Subcutaneous abdominal adipose tissue (tissue), 5 donors: ENCODE measurements at regions not wholly inside any gene's neighbourhood (a gene's known extent, or its start where the extent isn't known, plus 50 kb on each side); places are given as distances from the start of the nearest gene placed in this dataset.
A peak's percentile ranks its signal among the peaks of the same experiment; 100 is the strongest.

Experiments used
- H3K27ac ChIP-seq: one replicate; pipeline ENCODE4 v1.7.0; 2013; ENCODE audit warnings: low read depth, mild to moderate bottlenecking, inconsistent platforms, low read length, moderate library complexity
- H3K27me3 ChIP-seq, 5 donors: one replicate each; pipeline ENCODE4 v1.7.0; 2013; ENCODE audit warnings: low read length in 5 of 5, inconsistent platforms in 1 of 5; ENCODE audit not compliant: control insufficient read depth in 5 of 5, insufficient read depth in 4 of 5
- H3K36me3 ChIP-seq, 5 donors: one replicate each; pipeline ENCODE4 v1.7.0; 2013; ENCODE audit warnings: low read length in 5 of 5; ENCODE audit not compliant: control insufficient read depth in 5 of 5, insufficient read depth in 5 of 5
- H3K4me1 ChIP-seq, 5 donors: one replicate each; pipeline ENCODE4 v1.7.0; 2013; ENCODE audit warnings: low read length in 5 of 5, mild to moderate bottlenecking in 3 of 5, moderate library complexity in 1 of 5; ENCODE audit not compliant: control insufficient read depth in 5 of 5, insufficient read depth in 5 of 5
- H3K4me3 ChIP-seq, 5 donors: one replicate each; pipeline ENCODE4 v1.7.0; 2013; ENCODE audit warnings: low read length in 5 of 5, low read depth in 1 of 5
- H3K9ac ChIP-seq, 5 donors: one replicate each; pipeline ENCODE4 v1.7.0; 2013; ENCODE audit warnings: low read length in 5 of 5, mild to moderate bottlenecking in 4 of 5, moderate library complexity in 3 of 5
- H3K9me3 ChIP-seq, 5 donors: one replicate each; pipeline ENCODE4 v1.7.0; 2013; ENCODE audit warnings: low read length in 5 of 5; ENCODE audit not compliant: control insufficient read depth in 5 of 5
- donor health status: healthy.
- donor health status: healthy.
- donor health status: healthy.
- donor health status: healthy.
- donor health status: healthy.

DNA sequence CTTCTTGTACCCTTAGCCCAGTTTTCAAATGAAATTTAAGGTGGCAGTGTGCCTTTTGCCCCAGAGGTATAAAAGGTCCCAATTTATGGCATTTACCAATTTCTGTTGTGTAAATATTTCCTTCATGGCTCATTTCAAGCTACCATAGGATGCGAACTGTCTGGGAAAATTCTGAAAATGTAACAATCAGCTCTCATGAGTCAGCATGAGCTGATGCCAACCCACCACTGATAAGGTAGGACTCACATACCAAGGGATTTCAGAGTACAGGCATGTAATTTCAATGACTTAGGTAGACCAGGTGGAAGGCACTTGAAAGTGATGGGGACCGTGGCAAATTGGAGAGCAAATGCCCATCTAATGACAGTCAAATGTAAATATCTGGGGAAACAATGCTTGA is 169.5 kb downstream of the TTC8 start:
- H3K36me3 ChIP-seq = no peaks in the 10 kb centered on the region
- peaks cover 0 to 8% (median 3%) of the 10 kb centered on the region in 5 donors for H3K4me1 ChIP-seq

GRCh38 chr14:88995437-88996198 is 171.2 kb downstream of the TTC8 start:
- no peaks in the 10 kb centered on the region for H3K36me3 ChIP-seq
- no peak overlapping the region for H3K9ac ChIP-seq
- H3K27ac ChIP-seq = no peak overlapping the region
- no peaks in the 10 kb centered on the region for H3K27me3 ChIP-seq
- H3K4me1 ChIP-seq = peaks cover 3 to 12% (median 5%) of the 10 kb centered on the region in 5 donors
- no peak overlapping the region for H3K4me3 ChIP-seq
- H3K9me3 ChIP-seq = peaks cover 0 to 9% (median 7%) of the 10 kb centered on the region in 5 donors

More for the DNA sequence above, 169.5 kb downstream of the TTC8 start:
- H3K4me3 ChIP-seq = no peak overlapping the region
- no peak overlapping the region for H3K27ac ChIP-seq
- H3K9ac ChIP-seq = no peak overlapping the region
- no peaks in the 10 kb centered on the region for H3K27me3 ChIP-seq
- H3K9me3 ChIP-seq = peaks cover 2 to 9% (median 8%) of the 10 kb centered on the region in 5 donors

- Histone ChIP-seq H3K27me3 (no peaks in the 10 kb centered on the region), H3K9ac (no peak overlapping the region), H3K4me1 (peaks cover 5 to 15% (median 9%) of the 10 kb centered on the region in 5 donors), H3K27ac (no peak overlapping the region), H3K9me3 (peaks cover 0 to 4% (median 0%) of the 10 kb centered on the region in 5 donors), H3K4me3 (no peak overlapping the region), H3K36me3 (no peaks in the 10 kb centered on the region)
Observed at GRCh38 chr14:88998027-88998426, 173.6 kb downstream of the TTC8 start.

DNA sequence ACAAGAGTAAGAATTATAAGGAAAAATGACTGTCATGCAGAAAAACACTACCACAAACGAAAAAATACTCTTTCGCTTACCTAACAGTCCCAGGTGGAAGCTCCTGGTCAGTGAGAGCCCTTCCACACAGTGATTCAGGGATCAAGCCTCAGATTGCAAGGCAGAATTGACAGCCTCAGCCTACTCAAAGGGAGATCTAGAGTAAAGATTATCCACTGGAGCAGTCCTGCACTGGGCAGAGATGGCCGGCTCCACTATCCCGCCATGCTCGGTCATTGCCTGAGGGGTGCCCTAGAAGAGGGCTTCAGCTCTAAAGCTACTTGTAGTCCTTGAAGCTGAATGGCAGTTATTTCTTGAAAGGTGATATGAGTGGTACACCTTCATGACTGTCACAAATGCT is 174.7 kb downstream of the TTC8 start:
- Histone ChIP-seq H3K9me3 (peaks cover 0 to 4% (median 0%) of the 10 kb centered on the region in 5 donors), H3K36me3 (no peaks in the 10 kb centered on the region), H3K4me1 (peaks cover 5 to 15% (median 9%) of the 10 kb centered on the region in 5 donors), H3K27me3 (no peaks in the 10 kb centered on the region), H3K9ac (no peak overlapping the region), H3K27ac (no peak overlapping the region), H3K4me3 (no peak overlapping the region)

DNA sequence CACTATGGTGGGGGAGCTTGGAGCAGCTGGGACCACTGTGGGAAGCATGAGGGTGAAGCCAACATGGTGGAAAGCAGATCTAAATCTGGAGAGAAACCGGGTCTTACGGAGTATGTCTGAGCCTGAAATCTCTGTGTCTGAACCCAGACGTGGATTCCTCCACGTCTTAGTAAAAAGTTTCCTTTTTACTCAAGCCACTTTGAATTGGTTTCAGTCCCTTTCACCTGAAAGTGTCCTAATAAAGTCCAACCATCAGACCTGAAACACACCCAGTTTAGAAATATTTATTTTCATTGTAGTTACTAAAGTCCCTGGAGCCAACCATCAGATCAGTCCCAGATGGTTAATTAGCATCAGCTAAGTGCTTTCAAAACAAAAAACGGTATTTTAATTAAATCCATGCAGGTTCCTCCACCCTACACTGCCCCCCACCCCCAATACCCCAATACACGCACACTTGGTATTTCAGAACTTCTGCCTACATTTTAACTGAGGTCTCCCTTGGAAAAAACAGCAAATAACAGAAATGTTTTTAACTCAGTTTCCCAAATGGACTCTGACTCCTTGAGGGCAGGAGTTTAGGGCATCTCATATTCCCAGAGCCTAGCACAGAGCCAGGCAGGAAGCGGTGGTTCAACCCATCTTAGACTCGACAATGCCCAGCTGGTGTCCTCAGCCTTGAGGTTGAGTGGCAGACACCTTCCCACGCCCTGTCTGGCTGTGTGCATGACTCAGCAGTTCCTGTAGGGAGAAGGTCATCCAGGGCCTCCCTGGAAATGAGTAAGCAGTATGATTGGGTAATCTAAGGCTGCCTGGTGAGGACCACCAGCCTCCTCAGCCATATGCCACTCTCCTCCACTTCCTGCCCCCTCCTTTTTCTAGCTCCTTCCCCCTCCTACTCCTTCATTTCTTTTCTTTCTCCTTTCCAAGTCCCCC is 175.8 kb downstream of the TTC8 start:
- no peaks in the 10 kb centered on the region for H3K36me3 ChIP-seq
- peaks cover 5 to 15% (median 9%) of the 10 kb centered on the region in 5 donors for H3K4me1 ChIP-seq
- H3K27ac ChIP-seq = no peak overlapping the region
- H3K9ac ChIP-seq = no peak overlapping the region
- peak overlapping the region in 1 of 5 donors; percentile 17 for H3K4me3 ChIP-seq
- no peaks in the 10 kb centered on the region for H3K27me3 ChIP-seq
- peaks cover 0 to 4% (median 0%) of the 10 kb centered on the region in 5 donors for H3K9me3 ChIP-seq

- Histone ChIP-seq H3K4me3 (no peak overlapping the region), H3K27me3 (no peaks in the 10 kb centered on the region), H3K27ac (no peak overlapping the region)
Observed at GRCh38 chr14:89004166-89004565, 179.7 kb downstream of the TTC8 start.

DNA sequence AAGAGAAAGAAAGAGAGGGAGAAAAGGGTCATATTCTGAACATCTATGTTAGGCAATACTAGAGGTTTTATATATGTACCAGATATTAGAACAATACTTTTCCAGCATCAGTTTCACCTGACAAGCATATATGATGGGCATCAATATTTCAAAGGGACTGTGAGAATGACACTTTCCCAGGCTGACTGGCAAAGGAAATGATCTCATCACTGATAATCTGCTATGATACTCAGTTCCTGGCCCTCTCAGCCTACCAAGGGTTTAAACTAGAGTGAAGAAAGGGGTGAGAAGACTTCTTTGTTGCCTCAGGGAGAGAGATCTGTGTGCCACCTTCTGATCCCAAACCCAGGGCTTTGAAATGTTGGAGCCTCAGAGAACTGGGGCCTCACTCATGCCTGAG is 183.5 kb downstream of the TTC8 start:
- no peak overlapping the region for H3K4me3 ChIP-seq
- peaks cover 0 to under 1% (median 0%) of the 10 kb centered on the region in 5 donors for H3K27me3 ChIP-seq
- H3K9me3 ChIP-seq = no peaks in the 10 kb centered on the region
- H3K9ac ChIP-seq = no peak overlapping the region
- no peak overlapping the region for H3K27ac ChIP-seq
- no peaks in the 10 kb centered on the region for H3K4me1 ChIP-seq
- no peaks in the 10 kb centered on the region for H3K36me3 ChIP-seq

More at GRCh38 chr14:89004166-89004565, 179.7 kb downstream of the TTC8 start:
- H3K36me3 ChIP-seq = no peaks in the 10 kb centered on the region
- peaks cover 0 to 2% (median 0%) of the 10 kb centered on the region in 5 donors for H3K9me3 ChIP-seq
- no peak overlapping the region for H3K9ac ChIP-seq
- peaks cover 1 to 9% (median 7%) of the 10 kb centered on the region in 5 donors for H3K4me1 ChIP-seq

DNA sequence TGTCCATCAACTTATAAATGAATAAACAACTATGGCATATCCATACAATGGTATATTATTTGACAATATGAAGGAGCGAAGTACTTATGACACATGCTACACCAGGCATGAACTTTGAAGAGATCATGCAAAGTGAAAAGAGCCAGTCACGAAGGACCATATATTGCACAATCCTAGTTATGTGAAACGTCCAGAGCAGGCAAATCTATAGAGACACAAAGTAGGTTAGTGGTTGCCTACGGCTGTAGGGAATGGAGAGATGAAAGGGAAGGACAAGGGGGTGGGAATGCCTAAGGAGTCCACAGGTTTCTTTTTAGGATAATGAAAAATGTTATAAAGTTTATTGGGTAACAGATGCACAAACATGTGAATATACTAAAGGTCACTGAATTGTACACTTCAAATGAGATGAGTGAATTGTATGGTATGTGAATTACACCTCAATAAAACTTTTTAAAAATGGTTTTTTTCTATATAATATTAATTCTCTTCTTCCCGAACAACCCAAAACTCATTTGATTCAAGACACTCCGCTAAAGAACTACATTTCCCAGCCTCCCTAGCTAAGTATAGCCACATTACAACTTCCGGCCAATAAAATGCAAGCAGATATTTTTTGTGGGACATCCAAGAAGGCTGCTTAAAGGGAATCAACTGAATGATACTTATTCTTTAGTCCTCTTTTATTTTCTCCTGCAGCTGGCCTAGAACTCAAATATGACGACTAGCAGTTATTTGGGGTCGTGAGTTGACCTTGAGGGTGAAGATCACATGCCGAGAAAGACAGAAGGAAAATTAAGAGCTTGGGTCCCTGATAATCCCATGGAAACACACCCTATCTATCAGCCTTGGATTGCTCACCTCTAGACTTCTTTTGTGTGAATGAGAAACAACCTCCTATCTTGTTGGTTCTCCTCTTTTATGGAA is 187.2 kb downstream of the TTC8 start:
- Histone ChIP-seq H3K9ac (no peak overlapping the region), H3K27me3 (peaks cover 0 to 8% (median 0%) of the 10 kb centered on the region in 5 donors), H3K4me1 (no peaks in the 10 kb centered on the region), H3K27ac (no peak overlapping the region), H3K36me3 (no peaks in the 10 kb centered on the region), H3K4me3 (peak overlapping the region in 1 of 5 donors; percentile 40), H3K9me3 (no peaks in the 10 kb centered on the region)

DNA sequence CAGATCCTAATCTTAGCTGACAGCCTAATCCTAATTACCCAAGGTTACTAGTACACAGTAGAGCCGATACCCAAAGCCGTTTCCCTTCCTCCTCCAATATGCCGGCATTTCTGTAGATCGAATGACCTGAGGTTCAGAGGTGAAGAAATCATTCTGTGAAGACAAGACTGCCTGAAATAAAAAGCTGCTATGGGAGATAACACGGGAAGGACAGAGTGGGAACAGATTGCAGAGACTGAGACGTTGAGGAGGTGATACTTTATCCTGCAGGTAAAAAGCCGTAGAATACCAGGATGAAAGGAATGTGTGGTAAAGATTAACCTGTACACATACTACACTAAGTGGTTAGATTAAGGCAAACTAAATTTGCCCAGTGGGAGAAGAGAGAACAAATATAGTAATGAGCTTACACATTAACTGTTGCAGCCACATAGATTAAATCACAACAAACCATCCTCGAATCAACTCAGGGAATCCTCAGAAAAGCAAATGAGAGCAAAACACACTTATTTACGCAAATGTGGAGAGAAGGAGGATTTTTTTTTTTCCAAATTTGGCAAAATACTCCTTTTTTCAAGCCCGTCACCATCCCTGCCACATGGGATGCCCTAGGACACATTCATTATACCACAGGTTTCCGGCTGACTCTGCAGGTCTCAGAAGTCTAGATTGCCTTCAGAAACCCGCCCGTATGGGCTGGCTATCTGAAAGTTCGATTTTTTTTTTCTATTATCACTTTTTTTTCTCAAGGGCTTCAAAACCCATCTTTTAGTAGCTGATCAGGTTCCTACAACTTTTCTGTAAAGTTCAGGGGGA is 188.0 kb downstream of the TTC8 start:
- no peak overlapping the region for H3K9ac ChIP-seq
- no peak overlapping the region for H3K4me3 ChIP-seq

More for the DNA sequence above, 188.0 kb downstream of the TTC8 start:
- Histone ChIP-seq H3K4me1 (no peaks in the 10 kb centered on the region), H3K27me3 (peaks cover 0 to 8% (median 0%) of the 10 kb centered on the region in 5 donors), H3K27ac (no peak overlapping the region), H3K36me3 (no peaks in the 10 kb centered on the region), H3K9me3 (no peaks in the 10 kb centered on the region)
